HG03196 (cell line): ENCODE measurements at regions not wholly inside any gene's neighbourhood (a gene's known extent, or its start where the extent isn't known, plus 50 kb on each side); places are given as distances from the start of the nearest gene placed in this dataset.

Experiments
- ATAC-seq: cut with Tn5 transposase; IDR thresholded peaks from one replicate; pipeline ENCODE4 v1.9.1; 2021; ENCODE audit not compliant: unreplicated experiment

- no peak for ATAC-seq
These were observed 986.4 kb downstream of the AACS start for GRCh38 chr12:126051611-126052107.

GRCh38 chr12:126055521-126055920, 990.3 kb downstream of the AACS start:
- no peak for ATAC-seq

GRCh38 chr12:126061777-126062176, 996.5 kb downstream of the AACS start:
- no peak for ATAC-seq

GRCh38 chr12:126064028-126064427, 998.8 kb downstream of the AACS start:
- no peak for ATAC-seq

GRCh38 chr12:126067626-126068329, 1002.5 kb downstream of the AACS start:
- no peak for ATAC-seq

GRCh38 chr12:126069549-126070165, 1004.4 kb downstream of the AACS start:
- no peak for ATAC-seq

- ATAC-seq, result no peak
These were observed 1011.3 kb downstream of the AACS start for GRCh38 chr12:126076515-126076914.

GRCh38 chr12:126083926-126084325, 1018.7 kb downstream of the AACS start:
- no peak for ATAC-seq

- ATAC-seq, result no peak
These were observed 1019.2 kb downstream of the AACS start for GRCh38 chr12:126084480-126084879.

- ATAC-seq, result no peak
These were observed 1021.0 kb downstream of the AACS start for GRCh38 chr12:126086242-126086641.

- ATAC-seq, result no peak
These were observed 1022.5 kb downstream of the AACS start for GRCh38 chr12:126087692-126088091.

- no peak for ATAC-seq
These were observed 1028.7 kb downstream of the AACS start for GRCh38 chr12:126093908-126094307.

GRCh38 chr12:126095748-126096510, 1030.7 kb downstream of the AACS start:
- no peak for ATAC-seq

GRCh38 chr12:126106706-126107105, 1041.5 kb downstream of the AACS start:
- ATAC-seq, result no peak

- no peak for ATAC-seq
These were observed 1042.4 kb downstream of the AACS start for GRCh38 chr12:126107659-126108058.

- no peak for ATAC-seq
These were observed 1043.0 kb downstream of the AACS start for GRCh38 chr12:126108247-126108646.

- no peak for ATAC-seq
These were observed 1046.9 kb downstream of the AACS start for GRCh38 chr12:126112141-126112540.

GRCh38 chr12:126112849-126113248, 1047.6 kb downstream of the AACS start:
- ATAC-seq, result no peak

GRCh38 chr12:126114441-126114840, 1049.2 kb downstream of the AACS start:
- ATAC-seq, result no peak

- ATAC-seq, result no peak
These were observed 1052.3 kb downstream of the AACS start for GRCh38 chr12:126117502-126117901.

- ATAC-seq, result no peak
These were observed 1074.1 kb downstream of the AACS start for GRCh38 chr12:126139355-126139754.

GRCh38 chr12:126144603-126145002, 1079.4 kb downstream of the AACS start:
- ATAC-seq, result no peak
